ENCODE measurements at regions not wholly inside any gene's neighbourhood (a gene's known extent, or its start where the extent isn't known, plus 50 kb on each side); places are given as distances from the start of the nearest gene placed in this dataset.

DNA sequence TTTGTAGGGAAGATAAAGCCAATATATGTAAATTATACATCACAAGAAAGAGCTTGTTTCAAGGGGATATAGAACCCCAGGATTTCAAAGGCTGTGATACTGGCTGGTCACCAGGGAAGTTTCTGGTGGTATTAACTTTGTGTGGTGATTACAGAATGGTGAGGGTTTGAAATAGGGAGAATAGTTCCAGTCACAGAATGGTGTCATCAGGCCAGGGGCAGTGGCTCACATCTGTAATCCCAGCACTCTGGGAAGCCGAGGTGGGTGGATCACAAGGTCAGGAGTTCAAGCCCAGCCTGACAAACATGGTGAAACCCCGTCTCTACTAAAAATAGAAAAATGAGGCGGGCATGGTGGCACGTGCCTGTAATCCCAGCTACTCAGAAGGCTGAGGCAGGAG is 183.8 kb upstream of the XYLT1 start:
- TF ChIP-seq, protein P1, sequence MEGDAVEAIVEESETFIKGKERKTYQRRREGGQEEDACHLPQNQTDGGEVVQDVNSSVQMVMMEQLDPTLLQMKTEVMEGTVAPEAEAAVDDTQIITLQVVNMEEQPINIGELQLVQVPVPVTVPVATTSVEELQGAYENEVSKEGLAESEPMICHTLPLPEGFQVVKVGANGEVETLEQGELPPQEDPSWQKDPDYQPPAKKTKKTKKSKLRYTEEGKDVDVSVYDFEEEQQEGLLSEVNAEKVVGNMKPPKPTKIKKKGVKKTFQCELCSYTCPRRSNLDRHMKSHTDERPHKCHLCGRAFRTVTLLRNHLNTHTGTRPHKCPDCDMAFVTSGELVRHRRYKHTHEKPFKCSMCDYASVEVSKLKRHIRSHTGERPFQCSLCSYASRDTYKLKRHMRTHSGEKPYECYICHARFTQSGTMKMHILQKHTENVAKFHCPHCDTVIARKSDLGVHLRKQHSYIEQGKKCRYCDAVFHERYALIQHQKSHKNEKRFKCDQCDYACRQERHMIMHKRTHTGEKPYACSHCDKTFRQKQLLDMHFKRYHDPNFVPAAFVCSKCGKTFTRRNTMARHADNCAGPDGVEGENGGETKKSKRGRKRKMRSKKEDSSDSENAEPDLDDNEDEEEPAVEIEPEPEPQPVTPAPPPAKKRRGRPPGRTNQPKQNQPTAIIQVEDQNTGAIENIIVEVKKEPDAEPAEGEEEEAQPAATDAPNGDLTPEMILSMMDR (IDR thresholded peaks at IDR 0.05) = no peak
- no peak for TF ChIP-seq POLR2A (IDR thresholded peaks at IDR 0.05)
